Neural progenitor cell (in vitro differentiated cells): ENCODE measurements at regions not wholly inside any gene's neighbourhood (a gene's known extent, or its start where the extent isn't known, plus 50 kb on each side); places are given as distances from the start of the nearest gene placed in this dataset.

ENCODE experiments used
- DNase-seq: peaks from one replicate; pipeline ENCODE4 v3.0.0-alpha.2; 2016; ENCODE audit warnings: low spot score
- H2AFZ ChIP-seq: fragments of 200-600 bp; sonication (generic); replicated peaks from 2 replicates; pipeline ENCODE4 v1.6.1; 2016; ENCODE audit warnings: antibody characterized with exemption
- H3F3A ChIP-seq: fragments of 200-600 bp; sonication (generic); 2 replicates; pipeline ENCODE4 v1.6.1; 2016; ENCODE audit warnings: antibody characterized with exemption, low read depth
- H3K27ac ChIP-seq: fragments of 200-600 bp; sonication (generic); 2 replicates; pipeline ENCODE4 v1.5.1; 2016; ENCODE audit warnings: mild to moderate bottlenecking
- H3K27me3 ChIP-seq: fragments of 200-600 bp; sonication (generic); 2 replicates; pipeline ENCODE4 v1.6.1; 2016; ENCODE audit warnings: mild to moderate bottlenecking, moderate library complexity
- H3K36me3 ChIP-seq: fragments of 200-600 bp; sonication (generic); 2 replicates; pipeline ENCODE4 v1.5.1; 2016
- H3K4me1 ChIP-seq: fragments of 200-600 bp; sonication (generic); 2 replicates; pipeline ENCODE4 v1.6.1; 2016; ENCODE audit warnings: mixed run types
- H3K4me2 ChIP-seq: fragments of 200-600 bp; sonication (generic); 2 replicates; pipeline ENCODE4 v1.6.1; 2016
- H3K4me3 ChIP-seq: fragments of 200-600 bp; sonication (generic); 2 replicates; pipeline ENCODE4 v1.5.1; 2016
- H3K79me2 ChIP-seq: fragments of 200-600 bp; sonication (generic); 2 replicates; pipeline ENCODE4 v1.6.1; 2016; ENCODE audit warnings: low read depth
- H3K9ac ChIP-seq: fragments of 200-600 bp; sonication (generic); 2 replicates; pipeline ENCODE4 v1.6.1; 2016
- H3K9me3 ChIP-seq: fragments of 200-600 bp; sonication (generic); 2 replicates; pipeline ENCODE4 v1.5.1; 2016; ENCODE audit warnings: low read depth
- H4K20me1 ChIP-seq: fragments of 200-600 bp; sonication (generic); 2 replicates; pipeline ENCODE4 v1.6.1; 2016; ENCODE audit warnings: low read depth
- H3K27ac Mint-ChIP-seq: 3 replicates; pipeline ENCODE4 v1.8.0; 2021; ENCODE audit warnings: mixed read lengths
- H3K27me3 Mint-ChIP-seq: 2 replicates; pipeline ENCODE4 v1.8.0; 2022; ENCODE audit warnings: low read depth, mild to moderate bottlenecking, inconsistent platforms, moderate library complexity, mixed read lengths; ENCODE audit not compliant: insufficient read depth
- H3K36me3 Mint-ChIP-seq: 3 replicates; pipeline ENCODE4 v1.8.0; 2021; ENCODE audit warnings: mixed read lengths
- H3K4me1 Mint-ChIP-seq: 3 replicates; pipeline ENCODE4 v1.8.0; 2021; ENCODE audit warnings: mixed read lengths
- H3K4me3 Mint-ChIP-seq: 3 replicates; pipeline ENCODE4 v1.8.0; 2021; ENCODE audit warnings: mild to moderate bottlenecking, moderate library complexity, mixed read lengths
- H3K9me3 Mint-ChIP-seq: 3 replicates; pipeline ENCODE4 v1.8.0; 2020; ENCODE audit warnings: mixed read lengths
- EZH2 ChIP-seq: fragments of 200-600 bp; sonication (generic); IDR thresholded peaks from 2 replicates; pipeline ENCODE4 v1.6.1; 2017; ENCODE audit warnings: antibody characterized with exemption, mild to moderate bottlenecking, moderate library complexity
- EZH2phosphoT487 ChIP-seq: fragments of 200-600 bp; sonication (generic); IDR thresholded peaks from 2 replicates; pipeline ENCODE4 v1.6.1; 2017; ENCODE audit warnings: antibody characterized with exemption
- TF ChIP-seq, protein P1 (sequence below): fragments of 200-600 bp; sonication (generic); IDR thresholded peaks from 2 replicates; pipeline ENCODE4 v1.5.1; 2017; ENCODE audit warnings: antibody characterized with exemption, mild to moderate bottlenecking

DNA sequence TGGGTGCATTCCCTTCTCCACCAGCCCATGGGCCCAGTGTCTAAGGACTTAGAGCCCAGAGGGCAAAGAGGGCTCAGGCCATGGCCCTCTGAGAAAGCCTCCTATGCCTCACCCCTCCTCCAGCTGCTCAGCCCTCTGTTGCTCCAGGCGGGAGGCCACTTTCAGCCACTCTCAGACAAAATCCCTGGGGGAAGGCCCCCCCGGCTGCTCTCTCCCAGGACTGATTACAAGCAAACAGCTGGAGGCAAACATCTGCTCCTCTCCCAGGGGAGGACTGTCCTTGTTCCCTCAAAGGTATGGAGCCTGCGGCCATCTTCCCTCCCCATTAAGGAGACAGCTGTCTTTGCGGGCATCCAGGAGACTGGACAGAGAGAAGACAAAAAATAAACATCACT is 54.9 kb upstream of the DLX4 start:
- Histone ChIP-seq H3K4me3 (no peak overlapping the region), H3K4me2 (no peak overlapping the region), H3K27ac (no peak overlapping the region), H3F3A (peaks cover 26% of the 10 kb centered on the region), H3K79me2 (no peaks in the 10 kb centered on the region), H3K9ac (no peak overlapping the region), H4K20me1 (no peaks in the 10 kb centered on the region), H3K9me3 (no peaks in the 10 kb centered on the region), H3K36me3 (no peaks in the 10 kb centered on the region), H3K27me3 (peaks cover 81% of the 10 kb centered on the region), H3K4me1 (peaks cover 54% of the 10 kb centered on the region), H2AFZ (no peak overlapping the region)
- peak; percentile 60 for DNase-seq
- H3K27ac Mint-ChIP-seq: no peak overlapping the region
- TF ChIP-seq EZH2phosphoT487 (no peak), EZH2 (no peak)
- TF ChIP-seq, protein P1, sequence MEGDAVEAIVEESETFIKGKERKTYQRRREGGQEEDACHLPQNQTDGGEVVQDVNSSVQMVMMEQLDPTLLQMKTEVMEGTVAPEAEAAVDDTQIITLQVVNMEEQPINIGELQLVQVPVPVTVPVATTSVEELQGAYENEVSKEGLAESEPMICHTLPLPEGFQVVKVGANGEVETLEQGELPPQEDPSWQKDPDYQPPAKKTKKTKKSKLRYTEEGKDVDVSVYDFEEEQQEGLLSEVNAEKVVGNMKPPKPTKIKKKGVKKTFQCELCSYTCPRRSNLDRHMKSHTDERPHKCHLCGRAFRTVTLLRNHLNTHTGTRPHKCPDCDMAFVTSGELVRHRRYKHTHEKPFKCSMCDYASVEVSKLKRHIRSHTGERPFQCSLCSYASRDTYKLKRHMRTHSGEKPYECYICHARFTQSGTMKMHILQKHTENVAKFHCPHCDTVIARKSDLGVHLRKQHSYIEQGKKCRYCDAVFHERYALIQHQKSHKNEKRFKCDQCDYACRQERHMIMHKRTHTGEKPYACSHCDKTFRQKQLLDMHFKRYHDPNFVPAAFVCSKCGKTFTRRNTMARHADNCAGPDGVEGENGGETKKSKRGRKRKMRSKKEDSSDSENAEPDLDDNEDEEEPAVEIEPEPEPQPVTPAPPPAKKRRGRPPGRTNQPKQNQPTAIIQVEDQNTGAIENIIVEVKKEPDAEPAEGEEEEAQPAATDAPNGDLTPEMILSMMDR: no peak
- peaks cover 2% of the 10 kb centered on the region for H3K9me3 Mint-ChIP-seq
- H3K4me1 Mint-ChIP-seq: peaks cover 12% of the 10 kb centered on the region
- no peak overlapping the region for H3K4me3 Mint-ChIP-seq
- H3K36me3 Mint-ChIP-seq: no peaks in the 10 kb centered on the region
- H3K27me3 Mint-ChIP-seq: peaks cover 53% of the 10 kb centered on the region

DNA sequence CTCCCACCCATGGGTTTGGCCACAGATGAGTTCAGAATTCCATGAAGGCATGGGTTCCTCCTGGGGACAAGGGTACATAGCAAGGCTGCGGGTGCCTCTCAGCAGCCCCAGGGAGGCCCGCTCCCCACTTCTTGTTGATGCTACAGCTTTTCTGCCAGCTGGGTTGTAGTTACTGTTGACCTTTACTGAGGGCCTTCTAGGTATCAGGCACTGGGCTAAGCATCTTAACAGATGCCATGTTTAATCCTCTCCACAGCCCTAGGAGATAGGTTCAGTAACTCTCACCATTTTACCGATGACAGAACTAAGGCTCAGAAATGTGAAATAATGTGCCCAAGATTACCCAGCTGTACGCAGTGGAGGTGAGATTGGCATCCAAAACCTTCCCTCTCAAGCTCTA is 54.3 kb upstream of the DLX4 start:
- no peak overlapping the region for H3K4me2 ChIP-seq
- H3K36me3 ChIP-seq: no peaks in the 10 kb centered on the region
- Mint-ChIP-seq H3K27ac (no peak overlapping the region), H3K36me3 (no peaks in the 10 kb centered on the region), H3K4me3 (no peak overlapping the region), H3K4me1 (peaks cover 7% of the 10 kb centered on the region), H3K9me3 (no peaks in the 10 kb centered on the region), H3K27me3 (peaks cover 48% of the 10 kb centered on the region)
- no peak overlapping the region for H3K9ac ChIP-seq
- H3K4me3 ChIP-seq: no peak overlapping the region
- H3K4me1 ChIP-seq: peaks cover 48% of the 10 kb centered on the region
- DNase-seq: no peak
- no peak overlapping the region for H3K27ac ChIP-seq
- H3K27me3 ChIP-seq: peaks cover 75% of the 10 kb centered on the region
- no peak for TF ChIP-seq EZH2phosphoT487
- TF ChIP-seq, protein P1: no peak
- TF ChIP-seq EZH2: no peak
- H4K20me1 ChIP-seq: no peaks in the 10 kb centered on the region
- no peaks in the 10 kb centered on the region for H3K79me2 ChIP-seq
- H3F3A ChIP-seq: peaks cover 21% of the 10 kb centered on the region
- H3K9me3 ChIP-seq: no peaks in the 10 kb centered on the region
- no peak overlapping the region for H2AFZ ChIP-seq

DNA sequence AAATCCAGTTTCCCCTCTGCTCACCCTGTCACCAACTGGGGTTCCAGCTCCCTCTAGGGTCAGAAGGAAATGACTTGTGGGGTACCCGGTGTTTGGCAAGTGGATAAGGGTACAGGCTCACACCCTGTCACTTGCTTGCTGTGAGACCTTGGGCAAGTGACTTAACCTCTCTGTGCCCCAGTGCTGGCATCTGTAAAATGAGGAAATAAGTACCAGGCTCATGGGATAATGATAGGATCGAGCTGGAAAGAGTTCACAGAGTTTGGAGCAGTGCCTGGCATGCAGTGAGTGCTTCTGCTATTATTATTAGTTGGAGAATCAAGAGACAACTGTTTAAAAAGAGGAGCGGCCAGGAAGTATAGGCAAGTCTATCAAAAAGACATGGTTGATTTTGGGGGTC is 53.7 kb upstream of the DLX4 start:
- no peaks in the 10 kb centered on the region for H4K20me1 ChIP-seq
- no peak overlapping the region for H3K9ac ChIP-seq
- H3K27ac ChIP-seq: no peak overlapping the region
- no peak overlapping the region for H3K4me2 ChIP-seq
- H3K4me3 ChIP-seq: no peak overlapping the region
- no peaks in the 10 kb centered on the region for H3K9me3 ChIP-seq
- no peak for DNase-seq
- TF ChIP-seq EZH2phosphoT487 (no peak), EZH2 (no peak)
- TF ChIP-seq, protein P1: no peak
- H3K27me3 ChIP-seq: peaks cover 69% of the 10 kb centered on the region
- no peaks in the 10 kb centered on the region for H3K9me3 Mint-ChIP-seq
- H3K4me3 Mint-ChIP-seq: no peak overlapping the region
- H3K4me1 ChIP-seq: peaks cover 42% of the 10 kb centered on the region
- H3K27ac Mint-ChIP-seq: no peak overlapping the region
- H3K4me1 Mint-ChIP-seq: peaks cover 6% of the 10 kb centered on the region
- H3K36me3 ChIP-seq: no peaks in the 10 kb centered on the region
- H3K27me3 Mint-ChIP-seq: peaks cover 43% of the 10 kb centered on the region
- H3K79me2 ChIP-seq: no peaks in the 10 kb centered on the region
- H3K36me3 Mint-ChIP-seq: no peaks in the 10 kb centered on the region
- H3F3A ChIP-seq: peaks cover 15% of the 10 kb centered on the region
- H2AFZ ChIP-seq: no peak overlapping the region

DNA sequence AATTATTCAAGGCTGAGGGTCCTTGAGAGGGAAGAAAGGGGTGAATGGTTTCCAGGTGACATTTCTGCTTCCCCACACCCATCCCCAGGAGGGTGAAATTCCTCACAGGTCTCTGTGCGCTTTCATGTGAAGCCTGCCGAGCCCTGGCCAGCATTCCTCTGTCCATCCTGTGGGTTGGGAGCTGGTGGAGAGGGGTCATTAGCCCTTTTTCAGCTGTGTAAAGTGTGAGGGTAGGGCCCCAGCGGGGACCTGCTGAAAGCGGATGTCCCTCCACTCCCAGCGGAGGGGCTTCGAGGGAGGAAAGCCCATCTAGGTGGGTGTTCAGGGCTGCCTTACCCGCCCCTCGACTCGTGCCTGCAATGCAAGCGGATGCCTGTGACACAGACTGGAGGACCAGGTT is 53.3 kb upstream of the DLX4 start:
- Histone ChIP-seq H3K9ac (no peak overlapping the region), H2AFZ (no peak overlapping the region), H3K9me3 (no peaks in the 10 kb centered on the region), H3K4me3 (no peak overlapping the region), H3K27me3 (peaks cover 65% of the 10 kb centered on the region), H3K4me2 (no peak overlapping the region), H3K79me2 (no peaks in the 10 kb centered on the region), H3K36me3 (no peaks in the 10 kb centered on the region), H3F3A (peaks cover 12% of the 10 kb centered on the region), H3K4me1 (peaks cover 42% of the 10 kb centered on the region), H3K27ac (no peak overlapping the region), H4K20me1 (no peaks in the 10 kb centered on the region)
- H3K27ac Mint-ChIP-seq: no peak overlapping the region
- no peak for TF ChIP-seq EZH2phosphoT487
- TF ChIP-seq, protein P1: no peak
- TF ChIP-seq EZH2: no peak
- peak; percentile 31 for DNase-seq
- H3K4me1 Mint-ChIP-seq: peaks cover 7% of the 10 kb centered on the region
- no peaks in the 10 kb centered on the region for H3K36me3 Mint-ChIP-seq
- H3K9me3 Mint-ChIP-seq: no peaks in the 10 kb centered on the region
- H3K27me3 Mint-ChIP-seq: peaks cover 41% of the 10 kb centered on the region
- H3K4me3 Mint-ChIP-seq: no peak overlapping the region
